ENCODE measurements at regions not wholly inside any gene's neighbourhood (a gene's known extent, or its start where the extent isn't known, plus 50 kb on each side); places are given as distances from the start of the nearest gene placed in this dataset.

GRCh38 chr12:69136931-69137613 lies 102.3 kb upstream of the CPSF6 start:
- TF ChIP-seq CTCF (IDR thresholded peaks at IDR 0.05 in 4 of 5, conservative IDR thresholded peaks at IDR 0.05 in 1 of 5), result no peak
- no peak for TF ChIP-seq POLR2A (IDR thresholded peaks at IDR 0.05)
